HEK293T (cell line): ENCODE measurements at regions not wholly inside any gene's neighbourhood (a gene's known extent, or its start where the extent isn't known, plus 50 kb on each side); places are given as distances from the start of the nearest gene placed in this dataset.

ENCODE experiments used
- BHLHE40 ChIP-seq: fragments of 450-650 bp; IDR thresholded peaks from 2 replicates; pipeline ENCODE4 v1.6.1; 2016; ENCODE audit warnings: mild to moderate bottlenecking, moderate library complexity, borderline replicate concordance
- CTBP1 ChIP-seq: fragments of 450-650 bp; IDR thresholded peaks from 2 replicates; pipeline ENCODE4 v1.6.1; 2016; ENCODE audit warnings: borderline replicate concordance
- FOXA1 ChIP-seq: fragments of 450-650 bp; IDR thresholded peaks from 2 replicates; pipeline ENCODE4 v1.6.1; 2016; ENCODE audit warnings: mild to moderate bottlenecking
- FOXK2 ChIP-seq: fragments of 450-650 bp; IDR thresholded peaks from 2 replicates; pipeline ENCODE4 v1.6.1; 2016; ENCODE audit warnings: mild to moderate bottlenecking
- SP1 ChIP-seq: fragments of 450-650 bp; IDR thresholded peaks from 2 replicates; pipeline ENCODE4 v1.6.1; 2017
- SUZ12 ChIP-seq: fragments of 450-650 bp; IDR thresholded peaks from 2 replicates; pipeline ENCODE4 v1.6.1; 2016; ENCODE audit warnings: mild to moderate bottlenecking
- TARDBP ChIP-seq: fragments of 450-650 bp; IDR thresholded peaks from 2 replicates; pipeline ENCODE4 v1.6.1; 2016

DNA sequence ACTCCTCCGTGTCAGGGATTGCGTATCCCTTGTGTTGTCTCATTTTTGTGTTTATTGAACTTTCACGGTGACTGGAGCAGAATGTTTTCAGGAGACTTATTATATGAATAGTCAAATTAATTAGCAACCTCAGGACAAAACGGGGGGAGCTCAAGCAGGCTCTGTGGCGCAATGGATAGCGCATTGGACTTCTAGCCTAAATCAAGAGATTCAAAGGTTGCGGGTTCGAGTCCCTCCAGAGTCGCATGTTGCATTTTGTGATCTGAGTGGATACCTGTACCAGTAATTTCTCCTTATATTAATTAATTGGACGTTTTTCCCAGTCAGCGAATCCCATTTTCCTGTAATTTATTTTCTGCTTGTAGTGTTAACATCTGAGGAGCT is 89.1 kb upstream of the ZNF184 start:
- TF ChIP-seq BHLHE40 = no peak
- TF ChIP-seq CTBP1 = no peak
- no peak for TF ChIP-seq SP1
- TF ChIP-seq FOXK2 = no peak
- no peak for TF ChIP-seq TARDBP
- no peak for TF ChIP-seq FOXA1
- TF ChIP-seq SUZ12 = no peak
